ENCODE measurements at regions not wholly inside any gene's neighbourhood (a gene's known extent, or its start where the extent isn't known, plus 50 kb on each side); places are given as distances from the start of the nearest gene placed in this dataset.
A peak's percentile ranks its signal among the peaks of the same experiment; 100 is the strongest.

DNA sequence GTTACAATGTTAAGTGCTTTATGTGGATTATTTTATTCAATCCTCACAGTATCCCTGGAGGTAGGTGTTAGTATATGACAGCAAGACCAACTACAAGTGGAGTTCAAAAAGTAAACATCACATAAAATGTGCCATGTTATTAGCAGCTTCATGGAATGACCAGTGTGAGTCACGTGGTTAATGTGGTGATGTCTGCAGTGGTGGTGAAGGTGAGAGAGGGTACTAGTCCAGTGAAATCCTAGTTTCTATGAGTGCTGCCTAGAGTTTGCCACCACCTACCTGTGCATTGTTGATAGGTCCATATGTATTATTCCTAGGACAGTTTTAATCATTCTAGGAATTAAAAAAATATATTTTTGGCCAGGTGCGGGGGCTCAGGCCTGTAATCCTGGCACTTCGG is 865.2 kb upstream of the DDX18 start:
- no peak overlapping the region for H3K27ac ChIP-seq (ENCODE audit: low read length)
- ATAC-seq (ENCODE audit: insufficient read depth, low read depth), result no peak
- H3K36me3 ChIP-seq (ENCODE audit: insufficient read depth, low read length), result no peaks in the 10 kb centered on the region
- H3K4me2 ChIP-seq (ENCODE audit: insufficient read depth, low read length), result no peak overlapping the region
- H3K9ac ChIP-seq (ENCODE audit: low read depth, low read length), result no peak overlapping the region
- H3K4me1 ChIP-seq (ENCODE audit: insufficient read depth, low read length), result no peaks in the 10 kb centered on the region
- H3K9me3 ChIP-seq (ENCODE audit: insufficient read depth, low read length, severe bottlenecking), result no peaks in the 10 kb centered on the region
- no peaks in the 10 kb centered on the region for H3K27me3 ChIP-seq (ENCODE audit: insufficient read depth, low read length, poor library complexity)
- no peaks in the 10 kb centered on the region for H3K79me2 ChIP-seq (ENCODE audit: insufficient read depth, low read length)
- no peak overlapping the region for H3K4me3 ChIP-seq (ENCODE audit: low read depth in 1 of 2, low read length in 2 of 2)
- TF ChIP-seq EZH2 (IDR thresholded peaks at IDR 0.05; ENCODE audit: borderline replicate concordance, low read depth, low read length, severe bottlenecking), result no peak
- TF ChIP-seq, protein P1, sequence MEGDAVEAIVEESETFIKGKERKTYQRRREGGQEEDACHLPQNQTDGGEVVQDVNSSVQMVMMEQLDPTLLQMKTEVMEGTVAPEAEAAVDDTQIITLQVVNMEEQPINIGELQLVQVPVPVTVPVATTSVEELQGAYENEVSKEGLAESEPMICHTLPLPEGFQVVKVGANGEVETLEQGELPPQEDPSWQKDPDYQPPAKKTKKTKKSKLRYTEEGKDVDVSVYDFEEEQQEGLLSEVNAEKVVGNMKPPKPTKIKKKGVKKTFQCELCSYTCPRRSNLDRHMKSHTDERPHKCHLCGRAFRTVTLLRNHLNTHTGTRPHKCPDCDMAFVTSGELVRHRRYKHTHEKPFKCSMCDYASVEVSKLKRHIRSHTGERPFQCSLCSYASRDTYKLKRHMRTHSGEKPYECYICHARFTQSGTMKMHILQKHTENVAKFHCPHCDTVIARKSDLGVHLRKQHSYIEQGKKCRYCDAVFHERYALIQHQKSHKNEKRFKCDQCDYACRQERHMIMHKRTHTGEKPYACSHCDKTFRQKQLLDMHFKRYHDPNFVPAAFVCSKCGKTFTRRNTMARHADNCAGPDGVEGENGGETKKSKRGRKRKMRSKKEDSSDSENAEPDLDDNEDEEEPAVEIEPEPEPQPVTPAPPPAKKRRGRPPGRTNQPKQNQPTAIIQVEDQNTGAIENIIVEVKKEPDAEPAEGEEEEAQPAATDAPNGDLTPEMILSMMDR (IDR thresholded peaks at IDR 0.05; ENCODE audit: borderline replicate concordance, extremely low read depth, low read length, poor library complexity, severe bottlenecking), result no peak
- no peaks in the 10 kb centered on the region for H4K20me1 ChIP-seq (ENCODE audit: insufficient read depth, low read length)
- DNase-seq, result no peak
- H2AFZ ChIP-seq (ENCODE audit: low read depth, low read length), result no peak overlapping the region

DNA sequence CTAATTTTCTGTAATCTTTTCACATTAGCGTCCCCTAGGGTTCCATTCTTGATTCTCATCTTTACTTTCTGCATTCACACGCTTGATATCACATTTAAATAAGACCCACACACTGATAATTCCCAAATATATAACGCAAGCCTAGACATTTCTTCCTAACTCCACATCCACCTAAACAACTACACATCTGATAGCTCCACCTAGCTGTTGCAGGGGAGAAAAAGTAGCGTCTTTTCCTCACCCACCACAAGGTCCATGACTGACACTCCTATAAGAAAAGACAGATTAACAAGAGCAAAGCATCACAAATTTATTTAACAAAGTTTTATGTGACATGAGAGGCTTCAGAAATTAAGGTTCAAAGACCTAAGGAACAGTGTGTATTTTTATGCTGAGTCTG is 862.2 kb upstream of the DDX18 start:
- H3K9me3 ChIP-seq (ENCODE audit: insufficient read depth, low read length, severe bottlenecking), result no peaks in the 10 kb centered on the region

DNA sequence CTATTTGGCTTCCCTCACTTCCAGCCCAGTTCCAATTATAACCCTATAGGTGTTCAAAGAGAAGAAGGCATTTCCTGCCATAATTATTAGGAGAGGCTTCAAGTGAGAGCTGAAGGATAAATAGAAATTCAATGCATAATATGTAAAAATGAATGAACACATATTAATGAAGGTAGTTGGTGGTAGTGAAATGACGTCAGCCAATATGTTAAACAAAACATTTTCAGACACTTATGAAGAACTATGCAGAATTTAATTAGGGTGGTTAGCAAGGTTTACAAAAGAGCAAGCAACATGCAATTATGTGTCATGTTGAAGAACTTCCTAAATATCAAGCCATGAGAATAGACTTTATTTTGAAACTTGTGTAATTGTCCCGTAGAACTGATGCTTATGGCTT is 858.8 kb upstream of the DDX18 start:
- DNase-seq, result no peak
- Histone ChIP-seq H3K4me3 (ENCODE audit: low read depth in 1 of 2, low read length in 2 of 2) (no peak overlapping the region), H3K79me2 (ENCODE audit: insufficient read depth, low read length) (no peaks in the 10 kb centered on the region), H3K4me2 (ENCODE audit: insufficient read depth, low read length) (no peak overlapping the region), H3K36me3 (ENCODE audit: insufficient read depth, low read length) (no peaks in the 10 kb centered on the region), H3K9me3 (ENCODE audit: insufficient read depth, low read length, severe bottlenecking) (no peaks in the 10 kb centered on the region), H2AFZ (ENCODE audit: low read depth, low read length) (no peak overlapping the region), H3K27ac (ENCODE audit: low read length) (no peak overlapping the region), H4K20me1 (ENCODE audit: insufficient read depth, low read length) (no peaks in the 10 kb centered on the region), H3K4me1 (ENCODE audit: insufficient read depth, low read length) (no peaks in the 10 kb centered on the region), H3K27me3 (ENCODE audit: insufficient read depth, low read length, poor library complexity) (no peaks in the 10 kb centered on the region), H3K9ac (ENCODE audit: low read depth, low read length) (no peak overlapping the region)
- no peak for ATAC-seq (ENCODE audit: insufficient read depth, low read depth)
- no peak for TF ChIP-seq EZH2 (IDR thresholded peaks at IDR 0.05; ENCODE audit: borderline replicate concordance, low read depth, low read length, severe bottlenecking)
- TF ChIP-seq, protein P1 (IDR thresholded peaks at IDR 0.05; ENCODE audit: borderline replicate concordance, extremely low read depth, low read length, poor library complexity, severe bottlenecking), result no peak

More for the DNA sequence above, 862.2 kb upstream of the DDX18 start:
- DNase-seq (no peak), ATAC-seq (ENCODE audit: insufficient read depth, low read depth) (no peak)
- no peak overlapping the region for H3K4me3 ChIP-seq (ENCODE audit: low read depth in 1 of 2, low read length in 2 of 2)
- H3K9ac ChIP-seq (ENCODE audit: low read depth, low read length), result no peak overlapping the region
- no peak overlapping the region for H3K27ac ChIP-seq (ENCODE audit: low read length)
- H3K27me3 ChIP-seq (ENCODE audit: insufficient read depth, low read length, poor library complexity), result no peaks in the 10 kb centered on the region
- no peaks in the 10 kb centered on the region for H4K20me1 ChIP-seq (ENCODE audit: insufficient read depth, low read length)
- H3K4me1 ChIP-seq (ENCODE audit: insufficient read depth, low read length), result no peaks in the 10 kb centered on the region
- no peaks in the 10 kb centered on the region for H3K79me2 ChIP-seq (ENCODE audit: insufficient read depth, low read length)
- H3K4me2 ChIP-seq (ENCODE audit: insufficient read depth, low read length), result no peak overlapping the region
- TF ChIP-seq EZH2 (IDR thresholded peaks at IDR 0.05; ENCODE audit: borderline replicate concordance, low read depth, low read length, severe bottlenecking), result no peak
- TF ChIP-seq, protein P1 (IDR thresholded peaks at IDR 0.05; ENCODE audit: borderline replicate concordance, extremely low read depth, low read length, poor library complexity, severe bottlenecking), result peak; percentile 38
- no peak overlapping the region for H2AFZ ChIP-seq (ENCODE audit: low read depth, low read length)
- H3K36me3 ChIP-seq (ENCODE audit: insufficient read depth, low read length), result no peaks in the 10 kb centered on the region

DNA sequence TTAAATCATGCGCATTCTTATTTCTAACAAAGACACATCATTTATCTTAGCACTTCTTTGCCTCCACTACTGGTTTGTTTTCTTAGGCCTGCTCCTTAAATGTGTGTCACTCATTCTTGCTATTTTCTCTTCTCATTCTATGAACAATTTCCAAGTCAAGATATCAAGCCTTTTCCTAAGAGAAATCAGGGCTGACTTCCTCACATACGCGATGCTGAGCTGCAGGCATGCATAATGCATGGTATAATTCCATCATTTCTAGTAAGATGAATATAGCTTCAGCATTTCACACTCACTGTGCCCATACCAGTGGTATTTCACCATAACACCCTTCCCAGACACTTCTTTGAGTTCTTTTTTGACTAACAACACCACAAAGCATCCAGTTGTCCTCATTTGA is 838.9 kb upstream of the DDX18 start:
- no peaks in the 10 kb centered on the region for H3K79me2 ChIP-seq (ENCODE audit: insufficient read depth, low read length)
- ATAC-seq (ENCODE audit: insufficient read depth, low read depth), result no peak
- no peak overlapping the region for H3K27ac ChIP-seq (ENCODE audit: low read length)
- no peak overlapping the region for H3K4me2 ChIP-seq (ENCODE audit: insufficient read depth, low read length)
- H3K36me3 ChIP-seq (ENCODE audit: insufficient read depth, low read length), result no peaks in the 10 kb centered on the region
- DNase-seq, result no peak
- H3K27me3 ChIP-seq (ENCODE audit: insufficient read depth, low read length, poor library complexity), result no peaks in the 10 kb centered on the region
- H2AFZ ChIP-seq (ENCODE audit: low read depth, low read length), result no peak overlapping the region
- no peaks in the 10 kb centered on the region for H3K9me3 ChIP-seq (ENCODE audit: insufficient read depth, low read length, severe bottlenecking)
- TF ChIP-seq EZH2 (IDR thresholded peaks at IDR 0.05; ENCODE audit: borderline replicate concordance, low read depth, low read length, severe bottlenecking), result no peak
- TF ChIP-seq, protein P1 (IDR thresholded peaks at IDR 0.05; ENCODE audit: borderline replicate concordance, extremely low read depth, low read length, poor library complexity, severe bottlenecking), result no peak
- H3K4me3 ChIP-seq (ENCODE audit: low read depth in 1 of 2, low read length in 2 of 2), result no peak overlapping the region
- no peak overlapping the region for H3K9ac ChIP-seq (ENCODE audit: low read depth, low read length)
- H3K4me1 ChIP-seq (ENCODE audit: insufficient read depth, low read length), result no peaks in the 10 kb centered on the region
- H4K20me1 ChIP-seq (ENCODE audit: insufficient read depth, low read length), result no peaks in the 10 kb centered on the region

Data from DND-41 (cell line).